CD4-positive, alpha-beta T cell (primary cell): ENCODE measurements at regions not wholly inside any gene's neighbourhood (a gene's known extent, or its start where the extent isn't known, plus 50 kb on each side); places are given as distances from the start of the nearest gene placed in this dataset.
"Not testable (repeated sequence)": the region's sequence is repeated elsewhere in the genome, so short reads cannot be mapped to it uniquely, and the experiment has no call there.

ENCODE experiments used
- ATAC-seq: fragments of 200-7000 bp; cut with Tn5 transposase; one replicate; pipeline ENCODE4 v1.10.0; 2022; ENCODE audit warnings: mild to moderate bottlenecking; ENCODE audit not compliant: poor library complexity
- CTCF ChIA-PET: fragments of 350-600 bp; sonication (Branson Sonifier 250); formaldehyde crosslinking; loops from one replicate; lab custom pipeline; 2021; ENCODE audit warnings: antibody characterized with exemption, inconsistent platforms; lab: Charles Lee
- POLR2A ChIA-PET: fragments of 350-600 bp; sonication (Branson Sonifier 250); formaldehyde crosslinking; loops from one replicate; lab custom pipeline; 2021; ENCODE audit warnings: antibody characterized with exemption, inconsistent platforms; lab: Charles Lee
- DNase-seq, 14 experiments: peaks; one replicate each; pipeline ENCODE4 v3.0.0-alpha.2; 2013 to 2020; ENCODE audit warnings: mixed read lengths in 2 of 14
- H3K27ac ChIP-seq, 2 donors: one replicate each; pipeline versions ENCODE4 v1.5.1 to v1.7.0; 2013; ENCODE audit warnings: low read length in 2 of 2, low read depth in 1 of 2, mild to moderate bottlenecking in 1 of 2
- H3K27me3 ChIP-seq, 2 experiments: 1 replicate in 1 of 2; 2 replicates in 1 of 2; pipeline versions ENCODE4 v1.6.1 to v1.7.0; 2013; ENCODE audit warnings: low read length in 2 of 2, control low read depth in 1 of 2, mild to moderate bottlenecking in 1 of 2, moderate library complexity in 1 of 2; ENCODE audit not compliant: insufficient read depth in 2 of 2, control insufficient read depth in 1 of 2
- H3K36me3 ChIP-seq: one replicate; pipeline ENCODE4 v1.6.1; 2013; ENCODE audit warnings: low read length, control low read depth; ENCODE audit not compliant: insufficient read depth
- H3K4me1 ChIP-seq: one replicate; pipeline ENCODE4 v1.6.1; 2013; ENCODE audit warnings: low read length, control low read depth; ENCODE audit not compliant: insufficient read depth
- H3K4me3 ChIP-seq: one replicate; pipeline ENCODE4 v1.5.1; 2013; ENCODE audit warnings: mild to moderate bottlenecking, low read length, moderate library complexity
- H3K9me3 ChIP-seq, 2 experiments: 1 replicate in 1 of 2; 2 replicates in 1 of 2; pipeline versions ENCODE4 v1.6.1 to v1.7.0; 2013; ENCODE audit warnings: low read length in 2 of 2, mild to moderate bottlenecking in 2 of 2, control low read depth in 1 of 2, moderate library complexity in 1 of 2; ENCODE audit not compliant: control insufficient read depth in 1 of 2, insufficient read depth in 1 of 2
- H3K27ac Mint-ChIP-seq: one replicate; pipeline ENCODE4 v1.8.0; 2020; ENCODE audit warnings: mixed read lengths
- H3K27me3 Mint-ChIP-seq: one replicate; pipeline ENCODE4 v1.8.0; 2021; ENCODE audit warnings: mixed read lengths
- H3K36me3 Mint-ChIP-seq: one replicate; pipeline ENCODE4 v1.8.0; 2021; ENCODE audit warnings: low read depth, mixed read lengths
- H3K4me1 Mint-ChIP-seq: one replicate; pipeline ENCODE4 v1.8.0; 2021; ENCODE audit warnings: low read depth, mixed read lengths
- H3K4me3 Mint-ChIP-seq: one replicate; pipeline ENCODE4 v1.8.0; 2020; ENCODE audit warnings: mild to moderate bottlenecking, mixed read lengths
- H3K9me3 Mint-ChIP-seq: one replicate; pipeline ENCODE4 v1.8.0; 2020; ENCODE audit warnings: mixed read lengths
- CTCF ChIP-seq: fragments of 200-600 bp; IDR thresholded peaks from one replicate; pipeline ENCODE4 v1.8.0; 2022; ENCODE audit warnings: antibody characterized with exemption, mild to moderate bottlenecking
- intact Hi-C, 2 experiments: fragments of 100-400 bp; cut with DNase I in 1 of 2; cut with micrococcal nuclease in 1 of 2; formaldehyde crosslinking; loops; one replicate each; pipeline versions ENCODE4 v1.15.1 to v1.9.0; 2023 to 2025; cut with DNase I, micrococcal nuclease

DNA sequence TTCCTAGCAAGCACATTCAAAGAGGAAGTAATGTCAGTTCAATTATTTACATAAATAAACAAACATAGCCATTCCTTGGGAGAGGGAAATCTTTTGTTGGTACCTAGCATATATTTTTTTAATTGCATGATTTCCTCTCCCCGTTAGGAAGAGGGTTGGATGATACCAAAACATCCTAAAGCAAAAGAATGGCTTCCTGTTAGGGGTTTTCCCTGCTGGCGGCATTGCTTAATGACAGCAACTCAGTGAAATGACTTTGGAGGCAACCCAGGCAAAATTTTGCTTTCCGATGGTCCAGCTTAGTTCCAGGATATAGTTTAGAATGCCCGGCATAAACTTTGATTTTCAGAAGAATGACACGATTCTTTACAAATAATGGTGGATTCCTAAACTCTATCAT is 73.2 kb downstream of the MAT2B start:
- H3K27me3 Mint-ChIP-seq, result peaks cover 52% of the 10 kb centered on the region
- POLR2A ChIA-PET, result no interaction called here
- CTCF ChIA-PET, result interaction anchor here (0.7 kb wide), 1 partner anchor 14 kb away, joined by 3 read pairs; no protein-coding TSS in a partner anchor
- Histone ChIP-seq H3K27ac (no peak overlapping the region), H3K4me1 (no peaks in the 10 kb centered on the region), H3K36me3 (no peaks in the 10 kb centered on the region), H3K9me3 (no peaks in the 10 kb centered on the region), H3K27me3 (peaks cover 4 to 19% of the 10 kb centered on the region in 2 experiments), H3K4me3 (no peak overlapping the region)
- intact Hi-C loops, result no loop called here
- H3K9me3 Mint-ChIP-seq, result no peaks in the 10 kb centered on the region
- TF ChIP-seq CTCF, result no peak
- no peak overlapping the region for H3K27ac Mint-ChIP-seq
- no peak overlapping the region for H3K4me3 Mint-ChIP-seq
- ATAC-seq (no peak), DNase-seq (no peak)
- no peaks in the 10 kb centered on the region for H3K36me3 Mint-ChIP-seq
- no peaks in the 10 kb centered on the region for H3K4me1 Mint-ChIP-seq

DNA sequence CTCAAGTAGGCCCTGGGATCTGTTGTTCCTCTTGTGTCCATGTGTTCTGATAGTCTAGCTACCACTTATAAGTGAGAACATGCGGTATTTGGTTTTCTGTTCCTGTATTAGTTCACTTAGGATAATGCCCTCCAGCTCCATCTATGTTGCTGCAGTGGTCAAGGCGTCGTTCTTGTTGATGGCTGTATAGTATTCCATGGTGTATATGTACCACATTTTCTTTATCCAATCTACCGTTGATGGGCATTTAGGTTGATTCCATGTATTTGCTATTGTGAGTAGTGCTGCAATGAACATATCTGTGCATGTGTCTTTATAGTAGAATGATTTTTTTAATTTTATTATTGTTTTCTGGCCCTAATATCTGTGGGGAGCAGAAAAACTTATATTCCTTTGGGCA is 74.3 kb downstream of the MAT2B start:
- ATAC-seq, result no peak
- H3K36me3 Mint-ChIP-seq, result no peaks in the 10 kb centered on the region

GRCh38 chr5:163580516-163580915 is 75.1 kb downstream of the MAT2B start:
- no peaks in the 10 kb centered on the region for H3K9me3 ChIP-seq
- no peak for TF ChIP-seq CTCF
- no peak overlapping the region for H3K4me3 ChIP-seq
- Mint-ChIP-seq H3K9me3 (no peaks in the 10 kb centered on the region), H3K27ac (no peak overlapping the region), H3K4me1 (no peaks in the 10 kb centered on the region), H3K4me3 (no peak overlapping the region), H3K36me3 (no peaks in the 10 kb centered on the region), H3K27me3 (peaks cover 45% of the 10 kb centered on the region)
- ATAC-seq, result no peak
- ChIA-PET CTCF (interaction anchor here (1.6 kb wide), 1 partner anchor 16 kb away, joined by 3 read pairs; no protein-coding TSS in a partner anchor), POLR2A (no interaction called here)
- intact Hi-C loops, result no loop called here
- H3K4me1 ChIP-seq, result no peaks in the 10 kb centered on the region
- no peak for DNase-seq
- no peak overlapping the region for H3K27ac ChIP-seq
- peaks cover 4 to 14% of the 10 kb centered on the region in 2 experiments for H3K27me3 ChIP-seq
- H3K36me3 ChIP-seq, result no peaks in the 10 kb centered on the region

More for the DNA sequence above, 74.3 kb downstream of the MAT2B start:
- Mint-ChIP-seq H3K4me1 (no peaks in the 10 kb centered on the region), H3K9me3 (no peaks in the 10 kb centered on the region), H3K27ac (no peak overlapping the region), H3K27me3 (peaks cover 48% of the 10 kb centered on the region), H3K4me3 (no peak overlapping the region)
- intact Hi-C loops, result no loop called here
- Histone ChIP-seq H3K36me3 (no peaks in the 10 kb centered on the region), H3K4me3 (no peak overlapping the region), H3K27me3 (peaks cover 4 to 19% of the 10 kb centered on the region in 2 experiments), H3K4me1 (no peaks in the 10 kb centered on the region), H3K9me3 (no peaks in the 10 kb centered on the region), H3K27ac (no peak overlapping the region)
- ChIA-PET CTCF (no interaction called here), POLR2A (no interaction called here)
- no peak for TF ChIP-seq CTCF
- DNase-seq, result no peak

GRCh38 chr5:163583491-163584153 is 78.2 kb downstream of the MAT2B start:
- CTCF ChIA-PET, H3K27me3 ChIP-seq, H3K36me3 ChIP-seq, POLR2A ChIA-PET, H3K9me3 Mint-ChIP-seq, H3K4me1 Mint-ChIP-seq, H3K27ac ChIP-seq, intact Hi-C loops, DNase-seq, H3K4me1 ChIP-seq, H3K4me3 Mint-ChIP-seq, H3K9me3 ChIP-seq, H3K4me3 ChIP-seq, ATAC-seq, H3K36me3 Mint-ChIP-seq, H3K27ac Mint-ChIP-seq: not testable (repeated sequence)
- peaks cover 50% of the 10 kb centered on the region for H3K27me3 Mint-ChIP-seq
